H1 (cell line): ENCODE measurements at regions not wholly inside any gene's neighbourhood (a gene's known extent, or its start where the extent isn't known, plus 50 kb on each side); places are given as distances from the start of the nearest gene placed in this dataset.

Experiments used
- CTCF ChIA-PET: fragments of 300-600 bp; sonication (Branson Sonifier 250); formaldehyde crosslinking; loops from one replicate; lab custom pipeline; 2021; ENCODE audit not compliant: partially characterized antibody; lab: Charles Lee
- POLR2A ChIA-PET: fragments of 300-600 bp; sonication (Branson Sonifier 250); formaldehyde crosslinking; loops from one replicate; lab custom pipeline; 2021; ENCODE audit warnings: inconsistent platforms; ENCODE audit not compliant: partially characterized antibody; lab: Charles Lee
- DNase-seq, 2 experiments: peaks; one replicate each; pipeline versions ENCODE4 v3.0.0 to v3.0.0-alpha.2; 2010 to 2022; ENCODE audit warnings: low spot score in 2 of 2, low read depth in 1 of 2, mixed read lengths in 1 of 2
- FAIRE-seq: peaks from 2 replicates; lab custom pipeline; 2011; peaks lifted over from hg19 to GRCh38; lab: Jason Lieb, UNC
- H2AFZ ChIP-seq: 2 replicates; pipeline ENCODE4 v1.8.1; 2012; ENCODE audit warnings: low read length, inconsistent platforms
- H2AK5ac ChIP-seq: 2 replicates; pipeline ENCODE4 v1.6.1; 2013; ENCODE audit warnings: low read depth, low read length
- H2BK120ac ChIP-seq: replicated peaks from 2 replicates; pipeline ENCODE3; 2013; ENCODE audit warnings: low read depth, low read length, inconsistent platforms
- H2BK12ac ChIP-seq: 2 replicates; pipeline ENCODE4 v1.6.1; 2013; ENCODE audit warnings: low read depth, low read length
- H2BK15ac ChIP-seq: 2 replicates; pipeline ENCODE4 v1.6.1; 2013; ENCODE audit warnings: low read length
- H2BK20ac ChIP-seq: 2 replicates; pipeline ENCODE4 v1.6.1; 2013; ENCODE audit warnings: low read length
- H2BK5ac ChIP-seq: 2 replicates; pipeline ENCODE4 v1.6.1; 2013; ENCODE audit warnings: low read depth, low read length
- H3K14ac ChIP-seq: 2 replicates; pipeline ENCODE4 v1.6.1; 2013; ENCODE audit warnings: inconsistent platforms; ENCODE audit not compliant: insufficient read length
- H3K18ac ChIP-seq: 2 replicates; pipeline ENCODE4 v1.6.1; 2013; ENCODE audit warnings: low read length; ENCODE audit errors: extremely low read depth
- H3K23ac ChIP-seq: 2 replicates; pipeline ENCODE4 v1.6.1; 2013; ENCODE audit warnings: inconsistent platforms; ENCODE audit not compliant: insufficient read length
- H3K23me2 ChIP-seq: 2 replicates; pipeline ENCODE4 v1.6.1; 2013; ENCODE audit warnings: low read depth, low read length
- H3K27ac ChIP-seq: 2 replicates; pipeline ENCODE4 v1.6.1; 2011; ENCODE audit warnings: low read depth, low read length, inconsistent platforms
- H3K27me3 ChIP-seq, 4 experiments: replicated peaks in 1 of 4; 1 replicate in 1 of 4; 2 replicates in 3 of 4; pipeline versions ENCODE4 v1.6.1 to v1.8.1; 2011 to 2013; ENCODE audit warnings: low read length in 3 of 4, mild to moderate bottlenecking in 3 of 4, inconsistent platforms in 2 of 4, mixed read lengths in 2 of 4, moderate library complexity in 1 of 4; ENCODE audit not compliant: control insufficient read depth in 3 of 4, insufficient read depth in 3 of 4; ENCODE audit errors: extremely low read depth in 1 of 4
- H3K36me3 ChIP-seq, 4 experiments: 2 replicates each; pipeline versions ENCODE4 v1.6.1 to v1.8.1; 2011 to 2013; ENCODE audit warnings: mild to moderate bottlenecking in 4 of 4, low read length in 3 of 4, moderate library complexity in 2 of 4, control low read depth in 1 of 4, inconsistent platforms in 1 of 4; ENCODE audit not compliant: insufficient read depth in 4 of 4, control insufficient read depth in 2 of 4
- H3K4ac ChIP-seq: replicated peaks from 2 replicates; pipeline ENCODE3; 2013; ENCODE audit warnings: low read length, low read depth, mixed read lengths, inconsistent platforms; ENCODE audit not compliant: insufficient read length
- H3K4me1 ChIP-seq, 4 experiments: replicated peaks in 1 of 4; 1 replicate in 1 of 4; 2 replicates in 3 of 4; pipeline versions ENCODE4 v1.6.1 to v1.8.1; 2011 to 2013; ENCODE audit warnings: low read length in 3 of 4, inconsistent platforms in 2 of 4, mixed read lengths in 1 of 4; ENCODE audit not compliant: insufficient read depth in 4 of 4, control insufficient read depth in 3 of 4
- H3K4me2 ChIP-seq, 2 experiments: 2 replicates each; pipeline versions ENCODE4 v1.6.1 to v1.8.1; 2011 to 2013; ENCODE audit warnings: low read depth in 2 of 2, low read length in 2 of 2, control low read depth in 1 of 2, inconsistent platforms in 1 of 2, mild to moderate bottlenecking in 1 of 2; ENCODE audit not compliant: insufficient read depth in 1 of 2
- H3K4me3 ChIP-seq, 4 experiments: fragments of 200-600, 300-600 bp in 1 of 4; sonication (generic), shearing (Covaris generic), sonication (Bioruptor Twin) in 1 of 4; 2 replicates each; pipeline versions ENCODE4 v1.5.1 to v1.8.1; 2011 to 2016; ENCODE audit warnings: low read length in 4 of 4, low read depth in 3 of 4, control low read depth in 2 of 4, inconsistent platforms in 2 of 4, mild to moderate bottlenecking in 2 of 4, mixed read lengths in 1 of 4, moderate library complexity in 1 of 4; ENCODE audit not compliant: insufficient read depth in 2 of 4; ENCODE audit errors: extremely low read depth in 1 of 4
- H3K56ac ChIP-seq: replicated peaks from 2 replicates; pipeline ENCODE3; 2013; ENCODE audit warnings: low read depth, mild to moderate bottlenecking, mixed read lengths, low read length, inconsistent platforms; ENCODE audit not compliant: insufficient read length
- H3K79me1 ChIP-seq: 2 replicates; pipeline ENCODE4 v1.6.1; 2013; ENCODE audit warnings: low read depth, low read length, control low read depth
- H3K79me2 ChIP-seq, 2 experiments: 2 replicates each; pipeline versions ENCODE4 v1.6.1 to v1.8.1; 2012 to 2013; ENCODE audit warnings: low read length in 2 of 2, mild to moderate bottlenecking in 2 of 2, inconsistent platforms in 1 of 2; ENCODE audit not compliant: insufficient read depth in 2 of 2, control insufficient read depth in 1 of 2
- H3K9ac ChIP-seq, 4 experiments: replicated peaks in 1 of 4; 1 replicate in 1 of 4; 2 replicates in 3 of 4; pipeline versions ENCODE4 v1.6.1 to v1.8.1; 2011 to 2013; ENCODE audit warnings: low read depth in 3 of 4, low read length in 3 of 4, control low read depth in 2 of 4, mild to moderate bottlenecking in 2 of 4, moderate library complexity in 2 of 4, inconsistent platforms in 1 of 4; ENCODE audit errors: extremely low read depth in 1 of 4
- H3K9me3 ChIP-seq, 2 experiments: 2 replicates each; pipeline versions ENCODE4 v1.6.1 to v1.8.1; 2012 to 2013; ENCODE audit warnings: mild to moderate bottlenecking in 2 of 2, moderate library complexity in 2 of 2, control low read depth in 1 of 2, inconsistent platforms in 1 of 2, low read depth in 1 of 2, low read length in 1 of 2, mixed read lengths in 1 of 2; ENCODE audit not compliant: insufficient read depth in 2 of 2
- H4K20me1 ChIP-seq, 2 experiments: replicated peaks in 1 of 2; 2 replicates each; pipeline versions ENCODE3 to v1.8.1; 2011 to 2013; ENCODE audit warnings: inconsistent platforms in 2 of 2, low read length in 2 of 2, mild to moderate bottlenecking in 1 of 2; ENCODE audit not compliant: insufficient read depth in 2 of 2, control insufficient read depth in 1 of 2
- H4K5ac ChIP-seq: 2 replicates; pipeline ENCODE4 v1.6.1; 2013; ENCODE audit warnings: low read length, low read depth, mixed read lengths, inconsistent platforms; ENCODE audit not compliant: insufficient read length
- H4K8ac ChIP-seq: 2 replicates; pipeline ENCODE4 v1.8.0; 2013; ENCODE audit warnings: mild to moderate bottlenecking, moderate library complexity, low read length, inconsistent platforms; ENCODE audit not compliant: insufficient read depth; ENCODE audit errors: extremely low read depth
- H4K91ac ChIP-seq: replicated peaks from 2 replicates; pipeline ENCODE3; 2013; ENCODE audit warnings: low read length, mixed read lengths, inconsistent platforms; ENCODE audit not compliant: insufficient read length
- CREB1 ChIP-seq: IDR thresholded peaks from 2 replicates; pipeline ENCODE4 v1.6.1; 2012; ENCODE audit warnings: inconsistent platforms
- CTBP2 ChIP-seq: IDR thresholded peaks from 2 replicates; pipeline ENCODE4 v1.7.0; 2011; ENCODE audit warnings: borderline replicate concordance, mild to moderate bottlenecking, moderate library complexity, mixed read lengths, low read length; ENCODE audit not compliant: insufficient read depth, insufficient read length
- FOSL1 ChIP-seq: IDR thresholded peaks from 2 replicates; pipeline ENCODE4 v1.6.1; 2011; ENCODE audit warnings: mild to moderate bottlenecking, low read depth, low read length, moderate library complexity; ENCODE audit not compliant: insufficient read depth
- GTF2F1 ChIP-seq: IDR thresholded peaks from 2 replicates; pipeline ENCODE4 v1.6.1; 2012; ENCODE audit warnings: low read depth, low read length, improper control_type of control experiment, borderline replicate concordance
- RXRA ChIP-seq: IDR thresholded peaks from 2 replicates; pipeline ENCODE4 v1.6.1; 2011; ENCODE audit warnings: low read depth, mild to moderate bottlenecking, low read length, moderate library complexity; ENCODE audit not compliant: insufficient read depth
- SIX5 ChIP-seq: IDR thresholded peaks from 2 replicates; pipeline ENCODE4 v1.6.1; 2011; ENCODE audit warnings: mild to moderate bottlenecking, low read depth, low read length
- SRF ChIP-seq: IDR thresholded peaks from 2 replicates; pipeline ENCODE4 v1.6.1; 2011; ENCODE audit warnings: mild to moderate bottlenecking, low read depth, low read length, moderate library complexity
- SUZ12 ChIP-seq: fragments of 200-600 bp; sonication (generic); IDR thresholded peaks from 2 replicates; pipeline ENCODE4 v1.6.1; 2012; ENCODE audit warnings: mild to moderate bottlenecking, inconsistent platforms, low read length, moderate library complexity, mixed read lengths
- TAF1 ChIP-seq: IDR thresholded peaks from 2 replicates; pipeline ENCODE4 v1.6.1; 2011; ENCODE audit warnings: mild to moderate bottlenecking, low read depth, low read length
- WGBS, 2 experiments: shearing (Covaris generic) in 1 of 2; methylation state at CpG; one replicate each; pipeline versions ENCODE4 v1.1.6 to v1.1.7; 2013 to 2015; ENCODE audit warnings: low lambda C conversion rate in 2 of 2, mixed read lengths in 2 of 2, inconsistent platforms in 1 of 2, low coverage in 1 of 2, missing lambda C conversion rate in 1 of 2; ENCODE audit not compliant: insufficient replicate concordance in 2 of 2, insufficient coverage in 1 of 2, insufficient read length in 1 of 2; ENCODE audit errors: extremely low coverage in 1 of 2, missing lambda C conversion rate in 1 of 2; 5-methylcytosine and 5-hydroxymethylcytosine counted together

DNA sequence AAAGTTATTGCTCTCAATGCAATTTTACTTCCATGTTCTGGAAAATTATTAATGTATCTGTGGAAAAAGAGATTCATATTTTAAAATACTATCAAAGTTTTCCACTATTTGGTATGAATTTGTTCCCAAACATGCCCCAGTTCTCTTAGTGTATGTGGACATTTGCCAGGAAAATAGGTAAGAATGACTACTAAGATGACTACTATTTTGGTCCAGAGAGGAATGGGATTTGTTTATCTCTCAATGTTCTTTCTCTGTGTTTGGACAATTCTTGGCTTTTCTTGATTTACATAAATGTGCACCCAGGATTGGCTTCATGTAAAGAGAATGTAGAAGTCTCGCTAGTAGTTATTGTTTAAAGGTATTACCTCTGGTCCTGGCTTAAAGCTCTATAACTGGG lies 60.3 kb upstream of the POT1 start:
- Histone ChIP-seq H3K4me3 (no peak overlapping the region), H2BK15ac (no peak overlapping the region), H3K56ac (no peak overlapping the region), H3K14ac (no peak overlapping the region), H3K4me2 (no peak overlapping the region), H3K23me2 (no peaks in the 10 kb centered on the region), H3K4ac (no peak overlapping the region), H3K79me1 (no peaks in the 10 kb centered on the region), H4K91ac (no peak overlapping the region), H3K23ac (no peak overlapping the region), H2BK12ac (no peak overlapping the region), H2AFZ (no peak overlapping the region), H2BK20ac (no peak overlapping the region), H3K79me2 (no peaks in the 10 kb centered on the region), H2BK120ac (no peak overlapping the region), H4K5ac (no peak overlapping the region), H2AK5ac (no peak overlapping the region), H3K27me3 (no peaks in the 10 kb centered on the region), H3K9ac (no peak overlapping the region), H4K8ac (no peak overlapping the region), H3K9me3 (peaks cover 4% of the 10 kb centered on the region in 2 experiments; a peak in 1 of 4 replicates), H3K18ac (no peak overlapping the region), H3K36me3 (no peaks in the 10 kb centered on the region), H3K4me1 (no peaks in the 10 kb centered on the region), H2BK5ac (no peak overlapping the region), H4K20me1 (no peaks in the 10 kb centered on the region), H3K27ac (no peak overlapping the region)
- DNase-seq = no peak
- ChIA-PET POLR2A (no interaction called here), CTCF (no interaction called here)
- WGBS, 2 experiments = 100% methylated on average over 1 of the region's 1 CpG; no CpG with 5 or more reads in 1 of the 2 experiments
- FAIRE-seq = no peak
- no peak for TF ChIP-seq TAF1
- no peak for TF ChIP-seq CREB1
- TF ChIP-seq SUZ12 = no peak
- TF ChIP-seq CTBP2 = no peak
- TF ChIP-seq RXRA = no peak
- no peak for TF ChIP-seq GTF2F1
- TF ChIP-seq FOSL1 = no peak
- TF ChIP-seq SRF = no peak
- no peak for TF ChIP-seq SIX5
